ENCODE measurements at regions not wholly inside any gene's neighbourhood (a gene's known extent, or its start where the extent isn't known, plus 50 kb on each side); places are given as distances from the start of the nearest gene placed in this dataset.

GRCh38 chr20:11232896-11233295 is 559.1 kb upstream of the JAG1 start:
- Histone ChIP-seq H3K27me3 (ENCODE audit: insufficient read depth, low read depth) (no peaks in the 10 kb centered on the region), H3K4me3 (no peak overlapping the region), H3K9me3 (ENCODE audit: insufficient read depth, low read depth) (no peaks in the 10 kb centered on the region), H3K36me3 (ENCODE audit: low read depth) (no peaks in the 10 kb centered on the region), H3K4me1 (replicated peaks; ENCODE audit: insufficient read depth) (peaks cover 20% of the 10 kb centered on the region), H3F3A (ENCODE audit: insufficient read depth, low read depth) (peaks cover 16% of the 10 kb centered on the region), H2AFZ (no peak overlapping the region), H3K4me2 (no peak overlapping the region), H4K20me1 (ENCODE audit: insufficient read depth) (no peaks in the 10 kb centered on the region), H3K79me2 (ENCODE audit: low read depth) (no peaks in the 10 kb centered on the region), H3K9me2 (ENCODE audit: insufficient read depth) (no peaks in the 10 kb centered on the region), H3K27ac (no peak overlapping the region)
- intact Hi-C loops (cut with micrococcal nuclease; ENCODE audit: unreplicated experiment), result no loop called here
- POLR2A ChIA-PET (ENCODE audit: unreplicated experiment), result no interaction called here
- no peak for TF ChIP-seq EZH2 (IDR thresholded peaks at IDR 0.05; ENCODE audit: low read depth)
- DNase-seq, result no peak
- BruUV-seq (replicated peaks), result no TSS peak
- CTCF ChIA-PET, result no interaction called here

GRCh38 chr20:11234181-11234580 is 560.4 kb upstream of the JAG1 start:
- intact Hi-C loops (cut with micrococcal nuclease; ENCODE audit: unreplicated experiment), result no loop called here
- Histone ChIP-seq H3K9me2 (ENCODE audit: insufficient read depth) (no peaks in the 10 kb centered on the region), H3K79me2 (ENCODE audit: low read depth) (no peaks in the 10 kb centered on the region), H3K4me2 (no peak overlapping the region), H3K9me3 (ENCODE audit: insufficient read depth, low read depth) (no peaks in the 10 kb centered on the region), H2AFZ (no peak overlapping the region), H3K36me3 (ENCODE audit: low read depth) (no peaks in the 10 kb centered on the region), H4K20me1 (ENCODE audit: insufficient read depth) (no peaks in the 10 kb centered on the region), H3K4me3 (no peak overlapping the region), H3K27ac (no peak overlapping the region), H3K27me3 (ENCODE audit: insufficient read depth, low read depth) (no peaks in the 10 kb centered on the region), H3F3A (ENCODE audit: insufficient read depth, low read depth) (peaks cover 15% of the 10 kb centered on the region), H3K4me1 (replicated peaks; ENCODE audit: insufficient read depth) (peaks cover 19% of the 10 kb centered on the region)
- TF ChIP-seq CTCF (conservative IDR thresholded peaks at IDR 0.05) (no peak), EZH2 (IDR thresholded peaks at IDR 0.05; ENCODE audit: low read depth) (no peak)
- DNase-seq, result no peak
- no TSS peak for BruUV-seq (replicated peaks)
- ChIA-PET CTCF (no interaction called here), POLR2A (ENCODE audit: unreplicated experiment) (no interaction called here)

GRCh38 chr20:11234608-11235007 is 560.8 kb upstream of the JAG1 start:
- no peaks in the 10 kb centered on the region for H3K36me3 ChIP-seq (ENCODE audit: low read depth)
- ChIA-PET POLR2A (ENCODE audit: unreplicated experiment) (no interaction called here), CTCF (no interaction called here)
- no peaks in the 10 kb centered on the region for H3K79me2 ChIP-seq (ENCODE audit: low read depth)
- no peaks in the 10 kb centered on the region for H3K9me3 ChIP-seq (ENCODE audit: insufficient read depth, low read depth)
- H3K4me3 ChIP-seq, result no peak overlapping the region
- no peak overlapping the region for H3K4me2 ChIP-seq
- no peaks in the 10 kb centered on the region for H4K20me1 ChIP-seq (ENCODE audit: insufficient read depth)
- intact Hi-C loops (cut with micrococcal nuclease; ENCODE audit: unreplicated experiment), result no loop called here
- H3K9me2 ChIP-seq (ENCODE audit: insufficient read depth), result no peaks in the 10 kb centered on the region
- no peaks in the 10 kb centered on the region for H3K27me3 ChIP-seq (ENCODE audit: insufficient read depth, low read depth)
- H3F3A ChIP-seq (ENCODE audit: insufficient read depth, low read depth), result peaks cover 11% of the 10 kb centered on the region
- no peak overlapping the region for H3K27ac ChIP-seq
- peaks cover 14% of the 10 kb centered on the region for H3K4me1 ChIP-seq (replicated peaks; ENCODE audit: insufficient read depth)
- TF ChIP-seq CTCF (conservative IDR thresholded peaks at IDR 0.05), result no peak
- no peak for TF ChIP-seq EZH2 (IDR thresholded peaks at IDR 0.05; ENCODE audit: low read depth)
- H2AFZ ChIP-seq, result no peak overlapping the region
- DNase-seq, result no peak
- BruUV-seq (replicated peaks), result no TSS peak

DNA sequence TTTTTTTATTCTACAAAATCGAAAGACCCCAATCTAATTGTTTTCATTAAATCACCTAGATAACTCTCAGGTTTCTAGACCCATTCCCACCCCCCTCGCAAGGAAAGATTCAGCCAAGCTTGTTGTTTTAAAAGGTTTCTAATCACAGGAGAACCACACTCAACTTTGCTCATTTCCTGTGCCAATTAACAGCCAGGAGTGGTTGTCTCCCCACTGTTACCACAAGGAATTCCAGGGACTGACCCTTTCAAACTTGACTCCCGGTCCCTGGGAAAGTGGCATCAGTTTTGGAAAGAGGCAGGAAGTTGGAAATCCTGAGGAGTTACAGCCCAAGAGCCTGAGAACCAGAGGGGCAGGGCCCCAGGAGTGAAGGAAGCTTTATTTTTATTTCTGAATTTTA is 561.3 kb upstream of the JAG1 start:
- Histone ChIP-seq H4K20me1 (ENCODE audit: insufficient read depth) (no peaks in the 10 kb centered on the region), H3K9me2 (ENCODE audit: insufficient read depth) (no peaks in the 10 kb centered on the region), H3K4me1 (replicated peaks; ENCODE audit: insufficient read depth) (peaks cover 10% of the 10 kb centered on the region), H3K4me3 (no peak overlapping the region), H3K27me3 (ENCODE audit: insufficient read depth, low read depth) (no peaks in the 10 kb centered on the region), H3K4me2 (no peak overlapping the region), H3K36me3 (ENCODE audit: low read depth) (no peaks in the 10 kb centered on the region), H3F3A (ENCODE audit: insufficient read depth, low read depth) (peaks cover 8% of the 10 kb centered on the region), H2AFZ (0 out of 2 replicates have a peak overlapping the region, but pooled peaks have one; percentile 45), H3K27ac (no peak overlapping the region), H3K9me3 (ENCODE audit: insufficient read depth, low read depth) (no peaks in the 10 kb centered on the region), H3K79me2 (ENCODE audit: low read depth) (no peaks in the 10 kb centered on the region)
- ChIA-PET CTCF (no interaction called here), POLR2A (ENCODE audit: unreplicated experiment) (no interaction called here)
- no peak for TF ChIP-seq CTCF (conservative IDR thresholded peaks at IDR 0.05)
- TF ChIP-seq EZH2 (IDR thresholded peaks at IDR 0.05; ENCODE audit: low read depth), result no peak
- BruUV-seq (replicated peaks), result no TSS peak
- no peak for DNase-seq
- intact Hi-C loops (cut with micrococcal nuclease; ENCODE audit: unreplicated experiment), result no loop called here
